Progenitor cell of endocrine pancreas (in vitro differentiated cells): ENCODE measurements at regions not wholly inside any gene's neighbourhood (a gene's known extent, or its start where the extent isn't known, plus 50 kb on each side); places are given as distances from the start of the nearest gene placed in this dataset.

Experiments
- DNase-seq: peaks from one replicate; pipeline ENCODE4 v3.0.0; 2021; ENCODE audit warnings: low spot score; ENCODE audit not compliant: unreplicated experiment
- H3K27ac Mint-ChIP-seq: 2 replicates; pipeline ENCODE4 v1.8.0; 2021; ENCODE audit warnings: mild to moderate bottlenecking, moderate library complexity, mixed read lengths
- H3K27me3 Mint-ChIP-seq: 2 replicates; pipeline ENCODE4 v1.8.0; 2021; ENCODE audit warnings: mixed read lengths
- H3K36me3 Mint-ChIP-seq: 2 replicates; pipeline ENCODE4 v1.8.0; 2022; ENCODE audit warnings: mixed read lengths; ENCODE audit not compliant: insufficient read depth
- H3K4me1 Mint-ChIP-seq: 2 replicates; pipeline ENCODE4 v1.8.0; 2021; ENCODE audit warnings: low read depth, mixed read lengths
- H3K4me3 Mint-ChIP-seq: 2 replicates; pipeline ENCODE4 v1.8.0; 2021; ENCODE audit warnings: low read depth, mild to moderate bottlenecking, moderate library complexity, mixed read lengths
- H3K9me3 Mint-ChIP-seq: 2 replicates; pipeline ENCODE4 v1.8.0; 2021; ENCODE audit warnings: low read depth, mixed read lengths
- TF ChIP-seq, protein P1 (sequence below): fragments of 200-600 bp; sonication (generic); IDR thresholded peaks from one replicate; pipeline ENCODE4 v1.5.0; 2021; ENCODE audit warnings: antibody characterized with exemption, mild to moderate bottlenecking; ENCODE audit not compliant: unreplicated experiment

DNA sequence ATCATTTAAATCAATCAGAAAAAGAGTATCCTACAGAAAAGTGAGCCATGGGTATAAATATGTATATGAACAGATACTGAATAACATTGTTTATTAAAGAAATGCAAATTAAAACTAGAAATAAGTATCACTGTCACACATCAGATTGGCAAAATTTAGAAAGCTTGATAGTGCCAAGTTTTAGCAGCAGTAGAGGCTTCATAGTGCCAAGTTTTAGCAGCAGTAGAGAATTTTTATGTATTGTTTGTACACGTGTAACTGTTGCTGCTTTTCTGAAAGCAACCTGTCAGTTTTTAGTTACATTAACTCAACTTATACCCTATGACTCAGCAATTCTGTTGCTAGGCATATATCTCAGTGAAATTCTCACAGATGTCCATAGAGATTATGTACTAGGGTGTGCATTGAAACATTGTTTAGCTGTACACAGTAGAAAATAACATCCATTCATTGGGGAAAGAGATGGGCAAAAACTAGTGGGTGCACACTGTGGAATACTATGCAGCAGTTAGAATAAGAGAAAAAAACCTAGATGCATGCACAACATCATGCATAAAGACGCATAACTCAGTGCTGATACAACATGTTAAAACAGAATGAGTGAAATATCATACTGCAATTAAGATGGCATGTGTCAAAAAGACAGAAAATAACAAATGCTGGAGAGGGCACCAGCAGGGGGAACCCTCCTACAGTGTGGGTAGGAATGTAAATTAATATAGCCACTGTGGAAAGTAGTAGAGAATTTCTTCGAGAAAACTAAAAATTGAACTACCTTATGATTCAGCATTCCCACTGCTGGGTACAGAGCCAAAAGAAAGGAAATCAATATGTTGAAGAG is 294.5 kb upstream of the NT5C1B start:
- no peak overlapping the region for H3K27ac Mint-ChIP-seq
- TF ChIP-seq, protein P1, sequence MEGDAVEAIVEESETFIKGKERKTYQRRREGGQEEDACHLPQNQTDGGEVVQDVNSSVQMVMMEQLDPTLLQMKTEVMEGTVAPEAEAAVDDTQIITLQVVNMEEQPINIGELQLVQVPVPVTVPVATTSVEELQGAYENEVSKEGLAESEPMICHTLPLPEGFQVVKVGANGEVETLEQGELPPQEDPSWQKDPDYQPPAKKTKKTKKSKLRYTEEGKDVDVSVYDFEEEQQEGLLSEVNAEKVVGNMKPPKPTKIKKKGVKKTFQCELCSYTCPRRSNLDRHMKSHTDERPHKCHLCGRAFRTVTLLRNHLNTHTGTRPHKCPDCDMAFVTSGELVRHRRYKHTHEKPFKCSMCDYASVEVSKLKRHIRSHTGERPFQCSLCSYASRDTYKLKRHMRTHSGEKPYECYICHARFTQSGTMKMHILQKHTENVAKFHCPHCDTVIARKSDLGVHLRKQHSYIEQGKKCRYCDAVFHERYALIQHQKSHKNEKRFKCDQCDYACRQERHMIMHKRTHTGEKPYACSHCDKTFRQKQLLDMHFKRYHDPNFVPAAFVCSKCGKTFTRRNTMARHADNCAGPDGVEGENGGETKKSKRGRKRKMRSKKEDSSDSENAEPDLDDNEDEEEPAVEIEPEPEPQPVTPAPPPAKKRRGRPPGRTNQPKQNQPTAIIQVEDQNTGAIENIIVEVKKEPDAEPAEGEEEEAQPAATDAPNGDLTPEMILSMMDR, result no peak
- H3K9me3 Mint-ChIP-seq, result peaks cover 19% of the 10 kb centered on the region
- no peaks in the 10 kb centered on the region for H3K27me3 Mint-ChIP-seq
- no peak for DNase-seq
- no peaks in the 10 kb centered on the region for H3K4me1 Mint-ChIP-seq
- H3K36me3 Mint-ChIP-seq, result peaks cover 6% of the 10 kb centered on the region
- H3K4me3 Mint-ChIP-seq, result no peak overlapping the region

DNA sequence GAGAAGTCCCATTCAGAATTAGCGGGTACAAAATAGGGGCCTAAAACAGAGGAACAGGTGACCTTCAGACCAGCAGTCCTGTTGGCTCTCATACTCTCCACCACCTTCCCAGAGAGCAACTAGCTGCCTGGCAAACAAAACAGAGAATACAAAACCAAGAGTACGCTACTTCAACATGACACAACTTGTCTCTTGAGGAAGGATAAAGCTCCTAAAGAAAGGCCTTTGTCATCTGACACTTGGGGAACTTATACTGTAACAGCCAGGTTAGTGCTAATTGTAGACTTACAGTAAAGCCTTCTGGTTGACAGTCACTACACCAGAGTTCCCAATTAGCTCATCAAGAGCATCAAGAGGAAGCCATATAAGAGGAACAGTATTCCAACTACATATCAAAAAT is 282.1 kb upstream of the NT5C1B start:
- no peaks in the 10 kb centered on the region for H3K27me3 Mint-ChIP-seq
- H3K36me3 Mint-ChIP-seq, result peaks cover 2% of the 10 kb centered on the region
- H3K9me3 Mint-ChIP-seq, result peaks cover 6% of the 10 kb centered on the region
- H3K4me3 Mint-ChIP-seq, result no peak overlapping the region
- no peaks in the 10 kb centered on the region for H3K4me1 Mint-ChIP-seq
- no peak for DNase-seq
- H3K27ac Mint-ChIP-seq, result no peak overlapping the region
- TF ChIP-seq, protein P1, result no peak

DNA sequence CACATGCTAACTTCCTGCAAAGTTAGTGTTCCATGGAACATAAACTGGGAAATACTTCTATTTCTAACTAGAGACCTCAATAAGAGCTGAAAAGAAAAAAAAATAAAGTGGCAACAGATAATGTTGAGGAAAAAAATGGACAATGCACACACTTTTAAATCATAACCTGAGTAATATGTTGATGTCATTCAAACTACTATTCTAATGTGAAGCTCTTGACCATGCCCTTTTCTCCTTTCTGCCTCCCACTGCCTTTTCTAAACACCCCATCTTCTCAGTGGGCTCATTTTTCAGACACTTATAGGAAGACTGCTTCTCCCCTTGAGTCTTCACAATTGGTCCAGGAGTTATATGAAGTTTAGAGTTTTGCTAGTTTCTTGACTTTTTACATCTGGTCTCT is 280.9 kb upstream of the NT5C1B start:
- peaks cover 2% of the 10 kb centered on the region for H3K36me3 Mint-ChIP-seq
- H3K9me3 Mint-ChIP-seq, result peaks cover 8% of the 10 kb centered on the region
- no peak overlapping the region for H3K4me3 Mint-ChIP-seq
- no peaks in the 10 kb centered on the region for H3K27me3 Mint-ChIP-seq
- DNase-seq, result no peak
- no peaks in the 10 kb centered on the region for H3K4me1 Mint-ChIP-seq
- TF ChIP-seq, protein P1, result no peak
- H3K27ac Mint-ChIP-seq, result no peak overlapping the region

DNA sequence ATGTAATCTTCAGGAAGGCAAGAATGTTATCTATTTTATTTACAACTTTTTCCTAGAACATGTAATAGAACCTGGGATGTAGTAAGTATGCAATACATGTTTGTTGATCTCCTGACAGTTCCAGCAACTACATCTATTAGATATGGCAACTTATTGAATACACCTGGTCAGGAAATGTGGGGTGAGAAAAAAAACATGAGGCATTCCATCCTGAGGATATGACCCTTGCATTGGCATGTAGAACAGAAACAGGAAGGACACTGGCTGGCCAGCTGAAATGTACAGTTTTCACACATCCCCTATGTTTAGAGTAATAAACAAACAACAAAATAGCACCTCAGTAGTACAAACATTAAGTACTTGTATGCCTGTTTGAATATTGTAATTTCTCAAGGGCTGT is 272.6 kb upstream of the NT5C1B start:
- Mint-ChIP-seq H3K9me3 (peaks cover 20% of the 10 kb centered on the region), H3K36me3 (peaks cover under 1% of the 10 kb centered on the region), H3K4me1 (no peaks in the 10 kb centered on the region), H3K4me3 (no peak overlapping the region), H3K27ac (no peak overlapping the region), H3K27me3 (no peaks in the 10 kb centered on the region)
- TF ChIP-seq, protein P1, result no peak
- DNase-seq, result no peak

DNA sequence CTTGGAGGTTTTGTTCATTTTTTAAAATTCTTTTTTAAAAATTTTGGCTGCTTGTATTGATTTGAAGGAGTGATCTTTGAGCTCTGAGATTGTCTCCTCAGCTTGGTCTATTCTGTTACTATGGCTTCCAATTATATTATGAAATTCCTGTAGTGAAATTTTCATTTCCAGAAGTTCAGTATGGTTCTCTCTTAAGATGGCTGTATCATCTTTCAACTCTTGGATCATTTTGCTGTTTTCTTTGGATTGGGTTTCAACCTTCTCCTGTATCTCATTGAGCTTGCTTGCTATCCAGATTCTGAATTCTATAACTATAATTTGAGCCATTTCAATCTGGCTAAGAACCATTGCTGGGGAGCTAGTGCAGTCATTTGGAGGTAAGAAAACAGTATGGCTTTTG is 270.8 kb upstream of the NT5C1B start:
- no peak for DNase-seq
- no peaks in the 10 kb centered on the region for H3K4me1 Mint-ChIP-seq
- no peak overlapping the region for H3K4me3 Mint-ChIP-seq
- TF ChIP-seq, protein P1, result no peak
- H3K36me3 Mint-ChIP-seq, result no peaks in the 10 kb centered on the region
- peaks cover 16% of the 10 kb centered on the region for H3K9me3 Mint-ChIP-seq
- no peak overlapping the region for H3K27ac Mint-ChIP-seq
- no peaks in the 10 kb centered on the region for H3K27me3 Mint-ChIP-seq
